Eye (tissue), 1 donor: ENCODE measurements at regions not wholly inside any gene's neighbourhood (a gene's known extent, or its start where the extent isn't known, plus 50 kb on each side); places are given as distances from the start of the nearest gene placed in this dataset.
"Not testable (repeated sequence)": the region's sequence is repeated elsewhere in the genome, so short reads cannot be mapped to it uniquely, and the experiment has no call there.

ENCODE experiments used
- DNase-seq: peaks from one replicate; pipeline ENCODE4 v3.0.0-alpha.2; 2015

GRCh38 chr3:88298189-88298588, 148.4 kb downstream of the C3orf38 start:
- no peak for DNase-seq

- no peak for DNase-seq
These were observed 151.7 kb downstream of the C3orf38 start for GRCh38 chr3:88301273-88301995.

- DNase-seq = no peak
These were observed 152.2 kb downstream of the C3orf38 start for GRCh38 chr3:88301996-88302393.

- not testable (repeated sequence) for DNase-seq
These were observed 153.7 kb downstream of the C3orf38 start for GRCh38 chr3:88303331-88303904.

GRCh38 chr3:88307666-88308065, 157.9 kb downstream of the C3orf38 start:
- DNase-seq = no peak

- no peak for DNase-seq
These were observed 162.1 kb downstream of the C3orf38 start for GRCh38 chr3:88311826-88312225.

GRCh38 chr3:88312256-88312655, 162.5 kb downstream of the C3orf38 start:
- no peak for DNase-seq

- DNase-seq = no peak
These were observed 168.3 kb downstream of the C3orf38 start for GRCh38 chr3:88318067-88318466.

GRCh38 chr3:88321363-88322050, 171.7 kb downstream of the C3orf38 start:
- no peak for DNase-seq

GRCh38 chr3:88324788-88325187, 175.0 kb downstream of the C3orf38 start:
- no peak for DNase-seq

- no peak for DNase-seq
These were observed 184.6 kb downstream of the C3orf38 start for GRCh38 chr3:88334187-88334868.

GRCh38 chr3:88336894-88337293, 187.1 kb downstream of the C3orf38 start:
- DNase-seq = no peak

- no peak for DNase-seq
These were observed 193.5 kb downstream of the C3orf38 start for GRCh38 chr3:88343264-88343663.

GRCh38 chr3:88346643-88347042, 196.9 kb downstream of the C3orf38 start:
- DNase-seq = no peak

GRCh38 chr3:88362428-88362827, 212.7 kb downstream of the C3orf38 start:
- no peak for DNase-seq

- DNase-seq = no peak
These were observed 215.2 kb downstream of the C3orf38 start for GRCh38 chr3:88364926-88365325.

- no peak for DNase-seq
These were observed 219.6 kb downstream of the C3orf38 start for GRCh38 chr3:88369337-88369736.

- DNase-seq = no peak
These were observed 220.0 kb downstream of the C3orf38 start for GRCh38 chr3:88369767-88370166.

- no peak for DNase-seq
These were observed 235.3 kb downstream of the C3orf38 start for GRCh38 chr3:88385090-88385489.

GRCh38 chr3:88398581-88398980, 248.8 kb downstream of the C3orf38 start:
- no peak for DNase-seq

- DNase-seq = peak; percentile 9
These were observed 253.6 kb downstream of the C3orf38 start for GRCh38 chr3:88403319-88403718.

- no peak for DNase-seq
These were observed 258.3 kb downstream of the C3orf38 start for GRCh38 chr3:88408097-88408496.

- peak; percentile 71 for DNase-seq
These were observed 259.2 kb downstream of the C3orf38 start for GRCh38 chr3:88408935-88409334.

- no peak for DNase-seq
These were observed 260.5 kb downstream of the C3orf38 start for GRCh38 chr3:88410259-88410658.
